ENCODE measurements at regions not wholly inside any gene's neighbourhood (a gene's known extent, or its start where the extent isn't known, plus 50 kb on each side); places are given as distances from the start of the nearest gene placed in this dataset.
"Not testable (repeated sequence)": the region's sequence is repeated elsewhere in the genome, so short reads cannot be mapped to it uniquely, and the experiment has no call there.

DNA sequence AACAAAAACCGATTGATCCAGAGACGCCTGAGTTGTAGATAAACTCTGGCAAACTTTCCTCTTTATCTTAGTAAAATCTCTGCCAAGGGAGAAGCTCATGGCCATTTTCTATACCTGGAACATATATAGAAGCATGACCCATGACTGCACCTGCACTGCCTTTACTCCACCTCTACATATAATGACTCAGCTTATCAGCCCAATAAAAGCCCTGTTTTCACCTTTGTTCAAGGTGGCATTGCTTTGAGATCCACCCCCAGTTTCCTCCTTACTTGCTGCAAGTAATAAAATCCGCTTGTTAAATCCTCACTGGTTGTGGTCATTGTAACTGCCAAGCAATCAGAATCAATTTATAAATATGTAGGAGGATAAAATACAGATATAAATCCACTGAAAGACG, 1280.4 kb downstream of the NSUN3 start:
- Histone ChIP-seq H3K36me3 (ENCODE audit: insufficient read depth, low read length) (no peaks in the 10 kb centered on the region), H3K27ac (ENCODE audit: low read length) (no peak overlapping the region), H3K79me2 (replicated peaks; ENCODE audit: insufficient read depth, low read length) (no peaks in the 10 kb centered on the region), H3K27me3 (ENCODE audit: insufficient read depth, low read depth, low read length) (no peaks in the 10 kb centered on the region), H3F3A (ENCODE audit: insufficient read depth, low read length, poor library complexity, severe bottlenecking) (no peaks in the 10 kb centered on the region), H3K4me3 (ENCODE audit: low read length) (no peak overlapping the region), H3K9ac (ENCODE audit: low read length) (no peak overlapping the region), H3K4me2 (ENCODE audit: low read length) (no peak overlapping the region), H4K20me1 (ENCODE audit: insufficient read depth) (no peaks in the 10 kb centered on the region), H3K9me2 (ENCODE audit: insufficient read depth, low read length) (no peaks in the 10 kb centered on the region), H2AFZ (ENCODE audit: low read depth, low read length) (no peak overlapping the region), H3K9me3 (ENCODE audit: low read length) (no peaks in the 10 kb centered on the region)
- TF ChIP-seq POLR2AphosphoS5 (IDR thresholded peaks at IDR 0.05) (no peak), RAD21 (conservative IDR thresholded peaks at IDR 0.05) (no peak), EP300 (conservative IDR thresholded peaks at IDR 0.05; ENCODE audit: poor library complexity, severe bottlenecking) (no peak), TAF1 (IDR thresholded peaks at IDR 0.05; ENCODE audit: low read depth) (no peak), EZH2 (IDR thresholded peaks at IDR 0.05; ENCODE audit: borderline replicate concordance, insufficient read depth, low read length, poor library complexity, severe bottlenecking) (no peak), SMC3 (conservative IDR thresholded peaks at IDR 0.05; ENCODE audit: poor library complexity) (no peak), MXI1 (conservative IDR thresholded peaks at IDR 0.05; ENCODE audit: poor library complexity, severe bottlenecking) (no peak)
- TF ChIP-seq, protein P1, sequence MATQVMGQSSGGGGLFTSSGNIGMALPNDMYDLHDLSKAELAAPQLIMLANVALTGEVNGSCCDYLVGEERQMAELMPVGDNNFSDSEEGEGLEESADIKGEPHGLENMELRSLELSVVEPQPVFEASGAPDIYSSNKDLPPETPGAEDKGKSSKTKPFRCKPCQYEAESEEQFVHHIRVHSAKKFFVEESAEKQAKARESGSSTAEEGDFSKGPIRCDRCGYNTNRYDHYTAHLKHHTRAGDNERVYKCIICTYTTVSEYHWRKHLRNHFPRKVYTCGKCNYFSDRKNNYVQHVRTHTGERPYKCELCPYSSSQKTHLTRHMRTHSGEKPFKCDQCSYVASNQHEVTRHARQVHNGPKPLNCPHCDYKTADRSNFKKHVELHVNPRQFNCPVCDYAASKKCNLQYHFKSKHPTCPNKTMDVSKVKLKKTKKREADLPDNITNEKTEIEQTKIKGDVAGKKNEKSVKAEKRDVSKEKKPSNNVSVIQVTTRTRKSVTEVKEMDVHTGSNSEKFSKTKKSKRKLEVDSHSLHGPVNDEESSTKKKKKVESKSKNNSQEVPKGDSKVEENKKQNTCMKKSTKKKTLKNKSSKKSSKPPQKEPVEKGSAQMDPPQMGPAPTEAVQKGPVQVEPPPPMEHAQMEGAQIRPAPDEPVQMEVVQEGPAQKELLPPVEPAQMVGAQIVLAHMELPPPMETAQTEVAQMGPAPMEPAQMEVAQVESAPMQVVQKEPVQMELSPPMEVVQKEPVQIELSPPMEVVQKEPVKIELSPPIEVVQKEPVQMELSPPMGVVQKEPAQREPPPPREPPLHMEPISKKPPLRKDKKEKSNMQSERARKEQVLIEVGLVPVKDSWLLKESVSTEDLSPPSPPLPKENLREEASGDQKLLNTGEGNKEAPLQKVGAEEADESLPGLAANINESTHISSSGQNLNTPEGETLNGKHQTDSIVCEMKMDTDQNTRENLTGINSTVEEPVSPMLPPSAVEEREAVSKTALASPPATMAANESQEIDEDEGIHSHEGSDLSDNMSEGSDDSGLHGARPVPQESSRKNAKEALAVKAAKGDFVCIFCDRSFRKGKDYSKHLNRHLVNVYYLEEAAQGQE (IDR thresholded peaks at IDR 0.05; ENCODE audit: borderline replicate concordance), result no peak
- TF ChIP-seq, protein P2, sequence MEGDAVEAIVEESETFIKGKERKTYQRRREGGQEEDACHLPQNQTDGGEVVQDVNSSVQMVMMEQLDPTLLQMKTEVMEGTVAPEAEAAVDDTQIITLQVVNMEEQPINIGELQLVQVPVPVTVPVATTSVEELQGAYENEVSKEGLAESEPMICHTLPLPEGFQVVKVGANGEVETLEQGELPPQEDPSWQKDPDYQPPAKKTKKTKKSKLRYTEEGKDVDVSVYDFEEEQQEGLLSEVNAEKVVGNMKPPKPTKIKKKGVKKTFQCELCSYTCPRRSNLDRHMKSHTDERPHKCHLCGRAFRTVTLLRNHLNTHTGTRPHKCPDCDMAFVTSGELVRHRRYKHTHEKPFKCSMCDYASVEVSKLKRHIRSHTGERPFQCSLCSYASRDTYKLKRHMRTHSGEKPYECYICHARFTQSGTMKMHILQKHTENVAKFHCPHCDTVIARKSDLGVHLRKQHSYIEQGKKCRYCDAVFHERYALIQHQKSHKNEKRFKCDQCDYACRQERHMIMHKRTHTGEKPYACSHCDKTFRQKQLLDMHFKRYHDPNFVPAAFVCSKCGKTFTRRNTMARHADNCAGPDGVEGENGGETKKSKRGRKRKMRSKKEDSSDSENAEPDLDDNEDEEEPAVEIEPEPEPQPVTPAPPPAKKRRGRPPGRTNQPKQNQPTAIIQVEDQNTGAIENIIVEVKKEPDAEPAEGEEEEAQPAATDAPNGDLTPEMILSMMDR (IDR thresholded peaks at IDR 0.05; ENCODE audit: poor library complexity, severe bottlenecking), result no peak

DNA sequence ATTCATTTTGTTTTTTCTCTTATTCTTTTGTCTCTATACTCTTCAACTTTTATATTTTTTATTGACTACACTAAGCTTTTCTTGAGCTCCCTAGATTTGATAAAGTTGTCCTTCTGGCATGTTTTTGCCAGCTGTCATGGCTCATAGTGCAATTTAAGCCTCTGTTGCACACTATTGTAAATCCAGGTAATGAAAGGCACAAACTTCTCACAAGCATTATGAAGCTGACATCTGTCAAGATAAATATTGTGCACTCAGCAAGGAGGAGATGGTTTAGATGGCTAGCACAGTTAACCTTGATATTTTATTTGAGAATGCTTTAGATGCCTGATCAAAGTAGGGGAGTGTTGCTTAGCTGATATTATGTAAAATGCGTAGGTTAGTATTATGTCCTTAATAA, 1280.9 kb downstream of the NSUN3 start:
- Histone ChIP-seq H3F3A (ENCODE audit: insufficient read depth, low read length, poor library complexity, severe bottlenecking) (no peaks in the 10 kb centered on the region), H3K27ac (ENCODE audit: low read length) (no peak overlapping the region), H4K20me1 (ENCODE audit: insufficient read depth) (no peaks in the 10 kb centered on the region), H2AFZ (ENCODE audit: low read depth, low read length) (no peak overlapping the region), H3K79me2 (replicated peaks; ENCODE audit: insufficient read depth, low read length) (no peaks in the 10 kb centered on the region), H3K9ac (ENCODE audit: low read length) (no peak overlapping the region), H3K4me2 (ENCODE audit: low read length) (no peak overlapping the region), H3K27me3 (ENCODE audit: insufficient read depth, low read depth, low read length) (no peaks in the 10 kb centered on the region), H3K36me3 (ENCODE audit: insufficient read depth, low read length) (no peaks in the 10 kb centered on the region), H3K4me3 (ENCODE audit: low read length) (no peak overlapping the region), H3K9me2 (ENCODE audit: insufficient read depth, low read length) (no peaks in the 10 kb centered on the region), H3K9me3 (ENCODE audit: low read length) (no peaks in the 10 kb centered on the region)
- TF ChIP-seq TAF1 (IDR thresholded peaks at IDR 0.05; ENCODE audit: low read depth) (no peak), POLR2AphosphoS5 (IDR thresholded peaks at IDR 0.05) (peak; percentile 81), EP300 (conservative IDR thresholded peaks at IDR 0.05; ENCODE audit: poor library complexity, severe bottlenecking) (peak; percentile 87)

DNA sequence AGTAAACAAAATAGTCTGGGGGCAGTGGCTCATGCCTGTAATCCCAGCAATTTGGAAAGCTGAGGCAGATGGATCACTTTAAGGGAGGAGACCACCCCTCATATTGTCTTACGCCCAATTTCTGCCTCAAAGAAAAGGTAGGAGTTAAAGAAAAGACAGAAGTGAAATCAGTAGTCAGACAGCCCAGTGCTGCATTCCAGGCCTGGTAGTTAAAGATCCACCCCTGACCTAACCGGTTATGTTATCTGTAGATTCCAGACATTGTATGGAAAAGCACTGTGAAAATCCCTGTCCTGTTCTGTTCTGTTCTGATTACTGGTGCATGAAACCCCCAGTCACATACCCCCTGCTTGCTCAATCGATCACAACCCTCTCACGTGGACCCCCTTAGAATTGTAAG, 1285.1 kb downstream of the NSUN3 start:
- not testable (repeated sequence) for H3K9ac ChIP-seq (ENCODE audit: low read length); H3K36me3 ChIP-seq (ENCODE audit: insufficient read depth, low read length); H4K20me1 ChIP-seq (ENCODE audit: insufficient read depth); H3K9me3 ChIP-seq (ENCODE audit: low read length); H3F3A ChIP-seq (ENCODE audit: insufficient read depth, low read length, poor library complexity, severe bottlenecking); H3K4me3 ChIP-seq (ENCODE audit: low read length); H3K27ac ChIP-seq (ENCODE audit: low read length); H3K9me2 ChIP-seq (ENCODE audit: insufficient read depth, low read length); H2AFZ ChIP-seq (ENCODE audit: low read depth, low read length); H3K4me2 ChIP-seq (ENCODE audit: low read length); H3K27me3 ChIP-seq (ENCODE audit: insufficient read depth, low read depth, low read length); H3K79me2 ChIP-seq (replicated peaks; ENCODE audit: insufficient read depth, low read length)
